ENCODE measurements at regions not wholly inside any gene's neighbourhood (a gene's known extent, or its start where the extent isn't known, plus 50 kb on each side); places are given as distances from the start of the nearest gene placed in this dataset.

- no peak for TF ChIP-seq CTCF (IDR thresholded peaks at IDR 0.05)
- no peak for TF ChIP-seq POLR2A (IDR thresholded peaks at IDR 0.05; ENCODE audit: low read depth)
Measured at GRCh38 chr4:27428661-27429060, 568.0 kb downstream of the STIM2 start.

Data from esophagus muscularis mucosa (tissue), 3 donors.